GM12872 (cell line): ENCODE measurements at regions not wholly inside any gene's neighbourhood (a gene's known extent, or its start where the extent isn't known, plus 50 kb on each side); places are given as distances from the start of the nearest gene placed in this dataset.

Source experiments
- TF ChIP-seq, protein P1 (sequence below): IDR thresholded peaks from 3 replicates; pipeline ENCODE4 v1.5.1; 2011; ENCODE audit warnings: low read depth, mild to moderate bottlenecking, low read length, moderate library complexity; ENCODE audit not compliant: insufficient read depth

DNA sequence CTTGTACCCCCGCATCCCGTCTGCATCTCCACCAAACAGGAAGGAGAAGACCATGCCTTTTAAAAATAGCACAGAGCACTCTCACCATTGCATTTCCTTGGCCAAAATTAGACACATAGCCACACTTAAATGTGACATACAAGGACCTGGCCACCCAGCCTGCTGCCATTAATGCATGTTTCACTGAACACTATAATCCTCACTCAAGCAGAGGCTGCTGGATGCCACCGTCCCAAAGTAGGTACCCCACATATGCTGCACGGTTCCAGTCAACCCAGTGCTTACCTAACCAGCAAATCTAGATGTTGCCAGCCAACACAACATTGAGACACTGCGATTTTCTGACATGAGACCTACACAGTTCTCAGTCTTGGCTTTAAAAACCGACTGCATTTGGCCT, 107.7 kb downstream of the ADSS2 start:
- TF ChIP-seq, protein P1, sequence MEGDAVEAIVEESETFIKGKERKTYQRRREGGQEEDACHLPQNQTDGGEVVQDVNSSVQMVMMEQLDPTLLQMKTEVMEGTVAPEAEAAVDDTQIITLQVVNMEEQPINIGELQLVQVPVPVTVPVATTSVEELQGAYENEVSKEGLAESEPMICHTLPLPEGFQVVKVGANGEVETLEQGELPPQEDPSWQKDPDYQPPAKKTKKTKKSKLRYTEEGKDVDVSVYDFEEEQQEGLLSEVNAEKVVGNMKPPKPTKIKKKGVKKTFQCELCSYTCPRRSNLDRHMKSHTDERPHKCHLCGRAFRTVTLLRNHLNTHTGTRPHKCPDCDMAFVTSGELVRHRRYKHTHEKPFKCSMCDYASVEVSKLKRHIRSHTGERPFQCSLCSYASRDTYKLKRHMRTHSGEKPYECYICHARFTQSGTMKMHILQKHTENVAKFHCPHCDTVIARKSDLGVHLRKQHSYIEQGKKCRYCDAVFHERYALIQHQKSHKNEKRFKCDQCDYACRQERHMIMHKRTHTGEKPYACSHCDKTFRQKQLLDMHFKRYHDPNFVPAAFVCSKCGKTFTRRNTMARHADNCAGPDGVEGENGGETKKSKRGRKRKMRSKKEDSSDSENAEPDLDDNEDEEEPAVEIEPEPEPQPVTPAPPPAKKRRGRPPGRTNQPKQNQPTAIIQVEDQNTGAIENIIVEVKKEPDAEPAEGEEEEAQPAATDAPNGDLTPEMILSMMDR = no peak

DNA sequence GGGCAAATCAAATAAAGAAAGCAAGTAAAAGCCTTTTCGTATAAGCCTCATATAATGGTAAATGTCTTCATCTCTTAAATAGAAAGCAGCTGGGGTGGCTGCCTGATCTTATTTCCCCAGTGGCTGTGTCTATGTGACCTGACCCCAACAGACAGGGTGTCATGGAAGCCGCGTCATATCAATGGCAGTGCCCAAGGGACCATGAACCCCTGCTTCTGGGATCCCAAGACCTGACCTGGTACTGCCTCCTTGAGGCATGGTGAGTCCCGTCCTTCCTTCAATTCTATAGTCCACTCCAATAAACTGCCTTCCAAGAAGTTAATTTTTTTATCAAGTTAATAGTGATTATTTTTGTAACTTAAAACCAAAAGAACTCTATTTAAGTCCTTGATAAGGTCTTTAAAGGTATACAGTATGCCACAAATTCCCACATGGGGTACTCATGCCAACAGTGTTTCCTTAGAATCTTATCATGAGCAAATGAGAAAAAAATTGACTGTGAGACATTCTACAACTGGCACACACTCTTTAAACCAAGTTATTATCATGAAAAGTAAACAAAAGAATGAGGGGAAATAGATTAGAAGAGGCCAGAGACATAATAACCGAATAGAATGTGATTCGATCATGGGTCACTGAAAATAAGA, 104.6 kb downstream of the ADSS2 start:
- TF ChIP-seq, protein P1 = no peak

DNA sequence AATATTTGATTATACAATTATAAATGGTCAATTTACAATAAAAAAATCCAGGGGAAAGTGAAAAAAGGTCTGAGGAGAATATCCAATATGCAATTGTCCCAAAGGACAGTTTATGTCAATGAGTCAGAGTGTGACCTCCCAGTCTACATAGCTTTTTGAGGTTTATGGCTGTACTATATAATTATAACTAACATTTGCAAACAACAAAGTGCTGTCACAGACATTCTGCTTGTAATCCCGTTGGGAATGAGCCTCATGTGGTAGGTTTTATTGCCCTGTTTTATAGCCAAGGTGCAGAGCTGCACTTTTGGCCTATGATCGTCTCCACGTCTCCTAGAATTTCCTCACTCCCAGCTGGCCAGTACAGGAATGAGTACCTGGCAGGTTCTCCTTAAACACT, 103.8 kb downstream of the ADSS2 start:
- TF ChIP-seq, protein P1 = no peak

DNA sequence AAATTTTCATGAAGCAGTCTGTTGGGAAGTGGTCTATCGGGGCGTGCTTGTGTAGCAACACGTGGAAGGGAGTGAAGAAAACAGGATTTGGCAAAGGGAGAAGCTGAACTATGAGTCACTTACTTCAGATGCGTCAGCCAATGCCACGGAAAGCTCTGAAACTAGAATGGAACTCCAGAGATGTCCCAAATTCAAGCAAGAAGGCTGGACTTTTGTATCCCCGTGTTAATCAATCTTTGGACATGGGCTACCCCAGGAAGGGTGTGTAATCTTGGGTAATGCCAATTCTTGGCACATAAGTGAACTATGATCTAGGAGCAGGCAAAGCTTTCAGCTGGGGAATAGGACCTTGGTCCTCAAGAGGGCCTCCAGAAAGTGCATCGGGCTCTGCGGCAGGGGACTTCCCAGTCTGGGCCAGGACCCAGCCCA, 102.6 kb downstream of the ADSS2 start:
- TF ChIP-seq, protein P1 = no peak

DNA sequence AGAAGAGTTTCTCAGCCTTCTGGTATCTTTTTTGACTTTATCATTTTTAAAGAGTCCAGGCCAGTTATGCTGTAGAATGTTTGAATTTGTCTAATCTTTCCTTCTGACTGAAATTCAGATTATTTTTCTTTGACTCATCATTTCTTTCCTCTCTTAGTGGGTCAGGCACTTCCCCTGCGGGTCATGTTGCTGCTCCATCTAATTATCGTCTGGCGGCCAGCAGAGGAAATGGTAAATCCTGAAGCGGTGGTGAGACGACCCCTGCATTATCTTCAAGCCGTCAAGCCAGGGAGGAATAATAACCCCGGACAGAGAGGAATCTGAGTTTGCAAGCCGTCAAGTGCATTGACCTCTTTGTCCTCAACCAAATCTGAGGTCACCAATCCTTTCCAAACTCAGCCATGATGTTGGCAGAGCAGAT, 102.1 kb downstream of the ADSS2 start:
- TF ChIP-seq, protein P1 = no peak

DNA sequence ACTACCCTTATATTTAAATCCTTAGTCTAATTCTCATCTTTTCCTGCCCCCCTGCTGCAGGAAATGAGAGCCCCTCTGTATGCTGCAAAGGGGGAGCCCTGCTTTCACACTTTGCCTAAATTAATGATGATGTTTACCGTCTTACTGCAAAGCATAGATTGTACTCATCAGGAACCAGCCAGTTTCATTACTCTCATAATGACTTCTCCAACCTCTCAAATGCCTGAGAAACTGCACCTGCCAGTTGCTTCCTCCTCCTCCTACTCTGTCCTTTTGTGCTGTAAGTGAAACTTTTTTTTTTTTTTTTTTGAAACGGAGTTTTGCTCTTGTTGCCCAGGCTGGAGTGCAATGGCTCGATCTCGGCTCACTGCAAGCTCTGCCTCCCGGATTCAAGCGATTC, 101.7 kb downstream of the ADSS2 start:
- TF ChIP-seq, protein P1 = no peak

DNA sequence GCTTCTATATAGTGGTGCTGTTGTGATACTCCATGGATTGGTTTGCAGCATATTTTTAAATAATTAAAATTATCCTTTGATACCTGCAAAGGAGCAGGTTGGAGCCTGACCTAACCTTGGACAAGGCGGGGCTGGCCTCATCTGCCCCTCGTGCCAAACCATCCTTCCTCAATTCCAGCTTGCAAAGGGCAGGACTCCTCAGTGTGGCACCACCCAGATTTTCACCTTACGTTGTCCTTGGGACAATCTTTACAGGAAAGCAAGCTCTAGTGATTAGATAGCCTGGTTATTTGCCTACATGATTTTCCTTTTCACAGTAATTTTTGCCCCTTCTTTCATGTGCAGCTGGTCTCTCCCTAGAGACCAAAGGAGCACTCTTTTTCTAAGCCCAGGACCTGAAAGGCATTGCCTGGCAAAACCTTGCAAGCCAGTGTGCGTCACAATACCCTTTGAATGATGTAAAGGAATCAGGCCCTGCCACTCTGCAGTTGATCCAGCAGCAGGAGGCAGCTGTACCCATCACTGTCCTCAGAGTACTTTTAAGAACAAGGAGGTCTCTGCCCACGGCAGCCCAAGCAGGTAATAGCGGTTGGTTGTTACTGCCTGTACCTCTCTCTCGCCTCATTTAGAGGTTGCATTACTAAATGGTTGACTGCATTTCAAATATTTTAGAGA, 99.4 kb downstream of the ADSS2 start:
- TF ChIP-seq, protein P1 = no peak
